ENCODE measurements at regions not wholly inside any gene's neighbourhood (a gene's known extent, or its start where the extent isn't known, plus 50 kb on each side); places are given as distances from the start of the nearest gene placed in this dataset.

- peak; percentile 56 to 60 for DNase-seq (ENCODE audit: low read depth in 1 of 2, low spot score in 1 of 2)
- Histone ChIP-seq H3K27me3 (ENCODE audit: insufficient read depth, poor library complexity, severe bottlenecking) (peaks cover 22% of the 10 kb centered on the region), H3K4me3 (replicated peaks; ENCODE audit: insufficient read depth, low read length) (peak overlapping the region; percentile 35), H3K27ac (replicated peaks) (no peak overlapping the region)
- no peak for TF ChIP-seq CTCF (IDR thresholded peaks at IDR 0.05; ENCODE audit: insufficient read depth, low read length)
- no peak for TF ChIP-seq POLR2AphosphoS5 (IDR thresholded peaks at IDR 0.05; ENCODE audit: low read depth)
- TF ChIP-seq GABPA (IDR thresholded peaks at IDR 0.05; ENCODE audit: low read depth) = no peak
- no peak for TF ChIP-seq SPI1 (IDR thresholded peaks at IDR 0.05; ENCODE audit: borderline replicate concordance, low read depth)
- TF ChIP-seq REST (IDR thresholded peaks at IDR 0.05; ENCODE audit: insufficient replicate concordance, low read depth) = no peak
Measured at GRCh38 chr5:159773062-159773924, 143.0 kb upstream of the ADRA1B start.

GRCh38 chr5:159774476-159775031 is 141.7 kb upstream of the ADRA1B start:
- DNase-seq (ENCODE audit: low read depth in 1 of 2, low spot score in 1 of 2) = no peak
- peaks cover 22% of the 10 kb centered on the region for H3K27me3 ChIP-seq (ENCODE audit: insufficient read depth, poor library complexity, severe bottlenecking)
- H3K27ac ChIP-seq (replicated peaks) = no peak overlapping the region
- TF ChIP-seq SPI1 (IDR thresholded peaks at IDR 0.05; ENCODE audit: borderline replicate concordance, low read depth) (no peak), REST (IDR thresholded peaks at IDR 0.05; ENCODE audit: insufficient replicate concordance, low read depth) (no peak), CTCF (IDR thresholded peaks at IDR 0.05; ENCODE audit: insufficient read depth, low read length) (no peak)
- no peak overlapping the region for H3K4me3 ChIP-seq (replicated peaks; ENCODE audit: insufficient read depth, low read length)

GRCh38 chr5:159775890-159776289 is 140.4 kb upstream of the ADRA1B start:
- Histone ChIP-seq H3K27me3 (ENCODE audit: insufficient read depth, poor library complexity, severe bottlenecking) (peaks cover 22% of the 10 kb centered on the region), H3K4me3 (replicated peaks; ENCODE audit: insufficient read depth, low read length) (no peak overlapping the region), H3K27ac (replicated peaks) (no peak overlapping the region)
- TF ChIP-seq CTCF (IDR thresholded peaks at IDR 0.05; ENCODE audit: insufficient read depth, low read length) (no peak), POLR2AphosphoS5 (IDR thresholded peaks at IDR 0.05; ENCODE audit: low read depth) (no peak), SPI1 (IDR thresholded peaks at IDR 0.05; ENCODE audit: borderline replicate concordance, low read depth) (no peak), GABPA (IDR thresholded peaks at IDR 0.05; ENCODE audit: low read depth) (no peak), REST (IDR thresholded peaks at IDR 0.05; ENCODE audit: insufficient replicate concordance, low read depth) (no peak)
- no peak for DNase-seq (ENCODE audit: low read depth in 1 of 2, low spot score in 1 of 2)
